Neuronal stem cell (in vitro differentiated cells): ENCODE measurements at regions not wholly inside any gene's neighbourhood (a gene's known extent, or its start where the extent isn't known, plus 50 kb on each side); places are given as distances from the start of the nearest gene placed in this dataset.

ENCODE experiments used
- DNase-seq: peaks from one replicate; pipeline ENCODE4 v3.0.0-alpha.2; 2013; ENCODE audit warnings: low spot score
- H2AFZ ChIP-seq: one replicate; pipeline ENCODE4 v1.6.1; 2013; ENCODE audit warnings: mild to moderate bottlenecking, low read length, inconsistent platforms
- H2AK5ac ChIP-seq: 2 replicates; pipeline ENCODE4 v1.6.1; 2013; ENCODE audit warnings: low read depth, mild to moderate bottlenecking, inconsistent platforms, low read length, moderate library complexity, mixed read lengths
- H2BK120ac ChIP-seq: 2 replicates; pipeline ENCODE4 v1.6.1; 2013; ENCODE audit warnings: low read depth, mild to moderate bottlenecking, inconsistent platforms, low read length, moderate library complexity, mixed read lengths
- H2BK12ac ChIP-seq: one replicate; pipeline ENCODE4 v1.6.1; 2013; ENCODE audit warnings: low read length, inconsistent platforms
- H2BK15ac ChIP-seq: 2 replicates; pipeline ENCODE4 v1.6.1; 2013; ENCODE audit warnings: mild to moderate bottlenecking, low read length, inconsistent platforms, mixed read lengths
- H2BK5ac ChIP-seq: one replicate; pipeline ENCODE4 v1.6.1; 2013; ENCODE audit warnings: inconsistent platforms, mild to moderate bottlenecking, low read length, moderate library complexity
- H3K14ac ChIP-seq: one replicate; pipeline ENCODE4 v1.6.1; 2013; ENCODE audit warnings: low read length, inconsistent platforms
- H3K18ac ChIP-seq: 2 replicates; pipeline ENCODE4 v1.6.1; 2013; ENCODE audit warnings: low read length, inconsistent platforms
- H3K23ac ChIP-seq: 2 replicates; pipeline ENCODE4 v1.6.1; 2013; ENCODE audit warnings: low read depth, mild to moderate bottlenecking, mixed read lengths, low read length, inconsistent platforms; ENCODE audit not compliant: poor library complexity
- H3K27ac ChIP-seq: replicated peaks from 3 replicates; pipeline ENCODE4 v1.5.1; 2013; ENCODE audit warnings: low read length, inconsistent platforms
- H3K27me3 ChIP-seq, 3 experiments: 2 replicates each; pipeline ENCODE4 v1.6.1; 2013; ENCODE audit warnings: low read length in 3 of 3, mild to moderate bottlenecking in 2 of 3, inconsistent platforms in 1 of 3, low read depth in 1 of 3, mixed read lengths in 1 of 3, moderate library complexity in 1 of 3; ENCODE audit not compliant: control insufficient read depth in 3 of 3, insufficient read depth in 3 of 3
- H3K36me3 ChIP-seq, 2 donors: replicated peaks in 1 of 2; 2 replicates each; pipeline ENCODE4 v1.6.1; 2013; ENCODE audit warnings: low read length in 2 of 2; ENCODE audit not compliant: control insufficient read depth in 2 of 2, insufficient read depth in 2 of 2
- H3K4ac ChIP-seq: 2 replicates; pipeline ENCODE4 v1.6.1; 2013; ENCODE audit warnings: inconsistent platforms, mild to moderate bottlenecking, low read length, moderate library complexity
- H3K4me1 ChIP-seq, 2 donors: 1 replicate in 1 of 2; 2 replicates in 1 of 2; pipeline ENCODE4 v1.6.1; 2013; ENCODE audit warnings: low read length in 2 of 2, low read depth in 1 of 2; ENCODE audit not compliant: control insufficient read depth in 2 of 2, insufficient read depth in 1 of 2
- H3K4me2 ChIP-seq: one replicate; pipeline ENCODE4 v1.6.1; 2013; ENCODE audit warnings: mild to moderate bottlenecking, low read length, inconsistent platforms; ENCODE audit not compliant: insufficient read depth, poor library complexity, severe bottlenecking
- H3K4me3 ChIP-seq, 2 donors: 2 replicates each; pipeline ENCODE4 v1.5.1; 2013; ENCODE audit warnings: low read length in 2 of 2, mild to moderate bottlenecking in 2 of 2, inconsistent platforms in 1 of 2, moderate library complexity in 1 of 2
- H3K79me1 ChIP-seq: one replicate; pipeline ENCODE4 v1.6.1; 2013; ENCODE audit warnings: low read depth, mild to moderate bottlenecking, inconsistent platforms, low read length, moderate library complexity
- H3K9ac ChIP-seq: one replicate; pipeline ENCODE4 v1.6.1; 2013; ENCODE audit warnings: mild to moderate bottlenecking, low read depth, low read length, inconsistent platforms; ENCODE audit not compliant: poor library complexity
- H3K9me3 ChIP-seq, 2 donors: replicated peaks in 1 of 2; 2 replicates each; pipeline versions ENCODE3 to v1.6.1; 2013; ENCODE audit warnings: low read length in 2 of 2, mild to moderate bottlenecking in 2 of 2, inconsistent platforms in 1 of 2, low read depth in 1 of 2, mixed read lengths in 1 of 2, moderate library complexity in 1 of 2; ENCODE audit not compliant: control insufficient read depth in 2 of 2, insufficient read depth in 1 of 2
- H4K8ac ChIP-seq: one replicate; pipeline ENCODE4 v1.6.1; 2013; ENCODE audit warnings: low read depth, mild to moderate bottlenecking, inconsistent platforms, low read length, moderate library complexity
- H4K91ac ChIP-seq: one replicate; pipeline ENCODE4 v1.6.1; 2013; ENCODE audit warnings: low read length, low read depth, mild to moderate bottlenecking, inconsistent platforms; ENCODE audit not compliant: poor library complexity
- WGBS, 2 donors: extraction: QIAGEN DNeasy Blood & Tissue Kit; methylation state at CpG; one replicate each; pipeline ENCODE4 v1.1.7; 2013; ENCODE audit warnings: missing lambda C conversion rate in 2 of 2, mixed read lengths in 1 of 2; ENCODE audit not compliant: insufficient read length in 2 of 2, insufficient replicate concordance in 1 of 2; ENCODE audit errors: extremely low coverage in 2 of 2; 5-methylcytosine and 5-hydroxymethylcytosine counted together

GRCh38 chr5:68419637-68420452 is 204.3 kb downstream of the PIK3R1 start:
- Histone ChIP-seq H2AFZ (peak overlapping the region; percentile 56), H2AK5ac (no peak overlapping the region), H3K14ac (no peak overlapping the region), H2BK120ac (no peak overlapping the region), H3K9ac (no peak overlapping the region), H3K23ac (no peak overlapping the region), H3K4me3 (no peak overlapping the region), H3K4me1 (peaks cover 4 to 8% of the 10 kb centered on the region in 2 donors), H2BK12ac (no peak overlapping the region), H3K27me3 (no peaks in the 10 kb centered on the region), H3K4ac (no peak overlapping the region), H3K79me1 (no peaks in the 10 kb centered on the region), H3K4me2 (no peak overlapping the region), H3K27ac (no peak overlapping the region), H3K36me3 (no peaks in the 10 kb centered on the region), H3K9me3 (no peaks in the 10 kb centered on the region), H4K8ac (no peak overlapping the region), H3K18ac (no peak overlapping the region), H2BK5ac (no peak overlapping the region), H4K91ac (no peak overlapping the region), H2BK15ac (no peak overlapping the region)
- WGBS, 2 donors = no CpG with 5 or more reads among the region's 8 CpGs
- no peak for DNase-seq

GRCh38 chr5:68420476-68421344 is 205.2 kb downstream of the PIK3R1 start:
- Histone ChIP-seq H3K4me3 (no peak overlapping the region), H2AFZ (no peak overlapping the region), H3K4me2 (no peak overlapping the region), H2BK12ac (no peak overlapping the region), H4K91ac (no peak overlapping the region), H2BK5ac (no peak overlapping the region), H3K23ac (no peak overlapping the region), H2BK120ac (no peak overlapping the region), H4K8ac (no peak overlapping the region), H3K18ac (no peak overlapping the region), H3K79me1 (no peaks in the 10 kb centered on the region), H3K14ac (no peak overlapping the region), H2AK5ac (no peak overlapping the region), H2BK15ac (no peak overlapping the region), H3K9ac (no peak overlapping the region), H3K27ac (no peak overlapping the region), H3K9me3 (no peaks in the 10 kb centered on the region), H3K4me1 (peaks cover 2 to 4% of the 10 kb centered on the region in 2 donors), H3K36me3 (no peaks in the 10 kb centered on the region), H3K27me3 (no peaks in the 10 kb centered on the region), H3K4ac (no peak overlapping the region)
- DNase-seq = no peak
- no CpG with 5 or more reads among the region's 10 CpGs for WGBS, 2 donors

GRCh38 chr5:68421485-68422220 is 206.1 kb downstream of the PIK3R1 start:
- Histone ChIP-seq H3K9me3 (no peaks in the 10 kb centered on the region), H2AFZ (no peak overlapping the region), H3K27me3 (no peaks in the 10 kb centered on the region), H2BK15ac (no peak overlapping the region), H4K8ac (no peak overlapping the region), H2BK5ac (no peak overlapping the region), H3K9ac (no peak overlapping the region), H2AK5ac (no peak overlapping the region), H3K4me3 (no peak overlapping the region), H3K36me3 (peaks cover 0 to 2% of the 10 kb centered on the region in 2 donors), H3K4me1 (peaks cover 2 to 4% of the 10 kb centered on the region in 2 donors), H2BK120ac (no peak overlapping the region), H3K14ac (no peak overlapping the region), H3K4ac (no peak overlapping the region), H3K79me1 (no peaks in the 10 kb centered on the region), H4K91ac (no peak overlapping the region), H2BK12ac (no peak overlapping the region), H3K27ac (no peak overlapping the region), H3K18ac (no peak overlapping the region), H3K23ac (no peak overlapping the region), H3K4me2 (no peak overlapping the region)
- no peak for DNase-seq
- WGBS, 2 donors = no CpG with 5 or more reads among the region's 9 CpGs
